Peyer's patch (tissue), 4 donors: ENCODE measurements at regions not wholly inside any gene's neighbourhood (a gene's known extent, or its start where the extent isn't known, plus 50 kb on each side); places are given as distances from the start of the nearest gene placed in this dataset.

Experiments
- POLR2A ChIP-seq, 2 donors: fragments of 450-650 bp; IDR thresholded peaks; one replicate each; pipeline ENCODE4 v1.5.1; 2017; ENCODE audit warnings: antibody characterized with exemption in 2 of 2, mild to moderate bottlenecking in 2 of 2, moderate library complexity in 2 of 2
- TF ChIP-seq, protein P1 (sequence below), 6 experiments: fragments of 450-650 bp in 4 of 6; fragments of 200-600 bp in 2 of 6; sonication (generic) in 1 of 6; IDR thresholded peaks; one replicate each; pipeline ENCODE4 v1.5.1; 2017 to 2019; ENCODE audit warnings: antibody characterized with exemption in 6 of 6, mild to moderate bottlenecking in 3 of 6, moderate library complexity in 1 of 6

DNA sequence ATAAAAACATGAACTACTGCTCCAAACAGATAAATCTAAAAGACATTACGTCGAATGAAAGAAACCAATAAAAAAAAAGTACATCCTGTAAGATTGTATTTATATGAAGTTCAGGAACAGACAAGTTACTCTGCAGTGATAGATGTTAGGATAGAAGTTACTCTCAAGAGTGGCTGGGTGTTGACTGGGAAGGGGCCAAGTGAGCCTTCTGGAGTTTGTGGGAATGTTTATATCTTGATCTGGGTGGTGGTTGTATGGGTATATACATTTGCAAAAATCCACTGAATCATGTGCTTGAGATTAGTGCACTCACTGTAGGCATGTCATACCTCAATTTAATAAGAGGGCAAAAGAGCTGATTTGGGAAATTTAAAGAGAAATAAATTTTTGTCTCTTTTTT lies 485.8 kb downstream of the ARHGEF28 start:
- TF ChIP-seq, protein P1, sequence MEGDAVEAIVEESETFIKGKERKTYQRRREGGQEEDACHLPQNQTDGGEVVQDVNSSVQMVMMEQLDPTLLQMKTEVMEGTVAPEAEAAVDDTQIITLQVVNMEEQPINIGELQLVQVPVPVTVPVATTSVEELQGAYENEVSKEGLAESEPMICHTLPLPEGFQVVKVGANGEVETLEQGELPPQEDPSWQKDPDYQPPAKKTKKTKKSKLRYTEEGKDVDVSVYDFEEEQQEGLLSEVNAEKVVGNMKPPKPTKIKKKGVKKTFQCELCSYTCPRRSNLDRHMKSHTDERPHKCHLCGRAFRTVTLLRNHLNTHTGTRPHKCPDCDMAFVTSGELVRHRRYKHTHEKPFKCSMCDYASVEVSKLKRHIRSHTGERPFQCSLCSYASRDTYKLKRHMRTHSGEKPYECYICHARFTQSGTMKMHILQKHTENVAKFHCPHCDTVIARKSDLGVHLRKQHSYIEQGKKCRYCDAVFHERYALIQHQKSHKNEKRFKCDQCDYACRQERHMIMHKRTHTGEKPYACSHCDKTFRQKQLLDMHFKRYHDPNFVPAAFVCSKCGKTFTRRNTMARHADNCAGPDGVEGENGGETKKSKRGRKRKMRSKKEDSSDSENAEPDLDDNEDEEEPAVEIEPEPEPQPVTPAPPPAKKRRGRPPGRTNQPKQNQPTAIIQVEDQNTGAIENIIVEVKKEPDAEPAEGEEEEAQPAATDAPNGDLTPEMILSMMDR (IDR thresholded peaks at IDR 0.05), result no peak
- TF ChIP-seq POLR2A (IDR thresholded peaks at IDR 0.05), result no peak
